A673 (cell line): ENCODE measurements at regions not wholly inside any gene's neighbourhood (a gene's known extent, or its start where the extent isn't known, plus 50 kb on each side); places are given as distances from the start of the nearest gene placed in this dataset.

ENCODE experiments used
- CTCF ChIP-seq: fragments of 300-800, 200-600 bp; sonication (generic); conservative IDR thresholded peaks from 2 replicates; pipeline ENCODE4 v1.5.1; 2017; ENCODE audit warnings: low read depth, mild to moderate bottlenecking, antibody characterized with exemption, low read length, moderate library complexity, mixed read lengths
- EZH2 ChIP-seq: fragments of 200-600 bp; sonication (generic); IDR thresholded peaks from 2 replicates; pipeline ENCODE4 v1.6.1; 2017; ENCODE audit warnings: borderline replicate concordance, low read depth, mild to moderate bottlenecking, mixed read lengths, antibody characterized with exemption, low read length; ENCODE audit not compliant: poor library complexity, severe bottlenecking

GRCh38 chr5:2032432-2032831 is 149.7 kb upstream of the IRX4 start:
- TF ChIP-seq CTCF (no peak), EZH2 (no peak)
